ENCODE measurements at regions not wholly inside any gene's neighbourhood (a gene's known extent, or its start where the extent isn't known, plus 50 kb on each side); places are given as distances from the start of the nearest gene placed in this dataset.

DNA sequence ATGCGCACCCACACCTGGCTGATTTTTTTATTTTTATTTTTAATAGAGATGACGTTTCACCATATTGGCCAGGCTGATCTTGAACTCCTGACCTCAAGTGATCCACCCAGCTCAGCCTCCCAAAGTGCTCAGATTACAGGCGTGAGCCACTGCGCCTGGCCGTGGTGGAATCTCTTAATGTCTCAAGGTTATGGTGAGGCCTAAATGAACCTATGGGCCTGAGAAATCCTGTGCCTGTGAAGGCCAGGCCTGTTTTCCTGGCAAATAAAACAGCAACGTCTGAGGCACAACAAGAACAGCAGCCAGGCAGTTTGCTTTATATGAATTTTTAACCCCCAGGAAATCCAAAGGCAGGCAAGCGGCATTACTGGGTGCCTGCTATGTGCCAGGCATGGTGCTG lies 297.5 kb upstream of the ZMIZ1 start:
- no peak for ATAC-seq
- no peak for TF ChIP-seq SRF (IDR thresholded peaks at IDR 0.05; ENCODE audit: low read depth)
- TF ChIP-seq, protein P1, sequence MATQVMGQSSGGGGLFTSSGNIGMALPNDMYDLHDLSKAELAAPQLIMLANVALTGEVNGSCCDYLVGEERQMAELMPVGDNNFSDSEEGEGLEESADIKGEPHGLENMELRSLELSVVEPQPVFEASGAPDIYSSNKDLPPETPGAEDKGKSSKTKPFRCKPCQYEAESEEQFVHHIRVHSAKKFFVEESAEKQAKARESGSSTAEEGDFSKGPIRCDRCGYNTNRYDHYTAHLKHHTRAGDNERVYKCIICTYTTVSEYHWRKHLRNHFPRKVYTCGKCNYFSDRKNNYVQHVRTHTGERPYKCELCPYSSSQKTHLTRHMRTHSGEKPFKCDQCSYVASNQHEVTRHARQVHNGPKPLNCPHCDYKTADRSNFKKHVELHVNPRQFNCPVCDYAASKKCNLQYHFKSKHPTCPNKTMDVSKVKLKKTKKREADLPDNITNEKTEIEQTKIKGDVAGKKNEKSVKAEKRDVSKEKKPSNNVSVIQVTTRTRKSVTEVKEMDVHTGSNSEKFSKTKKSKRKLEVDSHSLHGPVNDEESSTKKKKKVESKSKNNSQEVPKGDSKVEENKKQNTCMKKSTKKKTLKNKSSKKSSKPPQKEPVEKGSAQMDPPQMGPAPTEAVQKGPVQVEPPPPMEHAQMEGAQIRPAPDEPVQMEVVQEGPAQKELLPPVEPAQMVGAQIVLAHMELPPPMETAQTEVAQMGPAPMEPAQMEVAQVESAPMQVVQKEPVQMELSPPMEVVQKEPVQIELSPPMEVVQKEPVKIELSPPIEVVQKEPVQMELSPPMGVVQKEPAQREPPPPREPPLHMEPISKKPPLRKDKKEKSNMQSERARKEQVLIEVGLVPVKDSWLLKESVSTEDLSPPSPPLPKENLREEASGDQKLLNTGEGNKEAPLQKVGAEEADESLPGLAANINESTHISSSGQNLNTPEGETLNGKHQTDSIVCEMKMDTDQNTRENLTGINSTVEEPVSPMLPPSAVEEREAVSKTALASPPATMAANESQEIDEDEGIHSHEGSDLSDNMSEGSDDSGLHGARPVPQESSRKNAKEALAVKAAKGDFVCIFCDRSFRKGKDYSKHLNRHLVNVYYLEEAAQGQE (IDR thresholded peaks at IDR 0.05; ENCODE audit: low read depth): no peak
- no peak for TF ChIP-seq EZH2 (IDR thresholded peaks at IDR 0.05)
- no peak for TF ChIP-seq CEBPB (IDR thresholded peaks at IDR 0.05; ENCODE audit: low read depth)
- TF ChIP-seq EGR1 (IDR thresholded peaks at IDR 0.05; ENCODE audit: low read depth): no peak
- no peak for TF ChIP-seq FOSL1 (IDR thresholded peaks at IDR 0.05; ENCODE audit: low read depth)
- TF ChIP-seq CBX3 (IDR thresholded peaks at IDR 0.05; ENCODE audit: low read depth): no peak
- TF ChIP-seq, protein P2, sequence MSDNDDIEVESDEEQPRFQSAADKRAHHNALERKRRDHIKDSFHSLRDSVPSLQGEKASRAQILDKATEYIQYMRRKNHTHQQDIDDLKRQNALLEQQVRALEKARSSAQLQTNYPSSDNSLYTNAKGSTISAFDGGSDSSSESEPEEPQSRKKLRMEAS (IDR thresholded peaks at IDR 0.05): no peak
- TF ChIP-seq, protein P3, sequence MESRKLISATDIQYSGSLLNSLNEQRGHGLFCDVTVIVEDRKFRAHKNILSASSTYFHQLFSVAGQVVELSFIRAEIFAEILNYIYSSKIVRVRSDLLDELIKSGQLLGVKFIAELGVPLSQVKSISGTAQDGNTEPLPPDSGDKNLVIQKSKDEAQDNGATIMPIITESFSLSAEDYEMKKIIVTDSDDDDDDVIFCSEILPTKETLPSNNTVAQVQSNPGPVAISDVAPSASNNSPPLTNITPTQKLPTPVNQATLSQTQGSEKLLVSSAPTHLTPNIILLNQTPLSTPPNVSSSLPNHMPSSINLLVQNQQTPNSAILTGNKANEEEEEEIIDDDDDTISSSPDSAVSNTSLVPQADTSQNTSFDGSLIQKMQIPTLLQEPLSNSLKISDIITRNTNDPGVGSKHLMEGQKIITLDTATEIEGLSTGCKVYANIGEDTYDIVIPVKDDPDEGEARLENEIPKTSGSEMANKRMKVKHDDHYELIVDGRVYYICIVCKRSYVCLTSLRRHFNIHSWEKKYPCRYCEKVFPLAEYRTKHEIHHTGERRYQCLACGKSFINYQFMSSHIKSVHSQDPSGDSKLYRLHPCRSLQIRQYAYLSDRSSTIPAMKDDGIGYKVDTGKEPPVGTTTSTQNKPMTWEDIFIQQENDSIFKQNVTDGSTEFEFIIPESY (IDR thresholded peaks at IDR 0.05; ENCODE audit: extremely low read depth, insufficient replicate concordance, low read length): no peak
- Histone ChIP-seq H3K9ac (ENCODE audit: low read length) (no peak overlapping the region), H3K4me3 (replicated peaks in 1 of 2; ENCODE audit: low read depth in 1 of 2, low read length in 2 of 2) (no peak overlapping the region), H3K36me3 (ENCODE audit: control insufficient read depth in 1 of 2, insufficient read depth in 2 of 2, low read length in 2 of 2) (no peaks in the 10 kb centered on the region), H3K4me2 (ENCODE audit: low read length) (no peak overlapping the region), H2AFZ (ENCODE audit: low read depth, low read length, poor library complexity, severe bottlenecking) (no peak overlapping the region), H3K9me3 (ENCODE audit: control insufficient read depth in 1 of 2, insufficient read depth in 1 of 2, low read depth in 1 of 2, low read length in 2 of 2) (no peaks in the 10 kb centered on the region), H3K27me3 (ENCODE audit: insufficient read depth, low read length) (no peaks in the 10 kb centered on the region), H3K27ac (ENCODE audit: low read depth, low read length) (no peak overlapping the region), H3K4me1 (ENCODE audit: control insufficient read depth in 1 of 2, insufficient read depth in 2 of 2, low read length in 2 of 2) (no peaks in the 10 kb centered on the region), H3K79me2 (ENCODE audit: insufficient read depth, low read length) (no peaks in the 10 kb centered on the region), H3K9me2 (ENCODE audit: insufficient read depth) (no peaks in the 10 kb centered on the region), H4K20me1 (ENCODE audit: insufficient read depth) (no peaks in the 10 kb centered on the region)
- DNase-seq (ENCODE audit: low read depth, low spot score): no peak
- ChIA-PET RAD21 (ENCODE audit: low non-redundant PET in 1 of 2, low total read pairs in 2 of 2, uncharacterized antibody in 2 of 2, unreplicated experiment in 2 of 2) (no interaction called here), CTCF (no interaction called here), POLR2A (no interaction called here)
- no TSS peak for BruUV-seq (replicated peaks)
- intact Hi-C loops (cut with micrococcal nuclease): no loop called here

Measured in HCT116 (cell line).